ENCODE measurements at regions not wholly inside any gene's neighbourhood (a gene's known extent, or its start where the extent isn't known, plus 50 kb on each side); places are given as distances from the start of the nearest gene placed in this dataset.
"Not testable (repeated sequence)": the region's sequence is repeated elsewhere in the genome, so short reads cannot be mapped to it uniquely, and the experiment has no call there.

DNA sequence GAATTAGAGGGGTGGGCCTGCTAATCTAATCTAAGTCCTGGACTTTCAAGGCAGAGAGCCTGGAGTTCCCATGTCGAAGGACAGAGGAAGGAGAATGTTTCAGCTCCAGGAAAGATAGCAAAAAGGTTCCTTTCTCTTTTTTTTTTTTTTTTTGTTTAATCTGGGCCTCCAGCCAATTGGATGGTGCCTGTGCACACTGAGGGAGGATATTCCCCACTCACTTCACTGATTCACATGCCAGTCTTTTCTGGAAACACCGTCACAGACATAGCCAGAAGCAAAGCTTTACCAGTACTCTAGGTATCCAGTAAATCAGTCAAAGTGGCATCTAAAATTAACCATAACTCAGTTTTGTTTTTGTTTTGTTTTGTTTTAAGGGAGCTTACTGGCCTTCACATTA is 721.1 kb downstream of the TENT5A start:
- no peak for DNase-seq (ENCODE audit: low read depth in 2 of 3, low spot score in 1 of 3)

- DNase-seq (ENCODE audit: low read depth in 2 of 3, low spot score in 1 of 3): no peak
Measured at GRCh38 chr6:81026041-81026553, 726.4 kb downstream of the TENT5A start.

DNA sequence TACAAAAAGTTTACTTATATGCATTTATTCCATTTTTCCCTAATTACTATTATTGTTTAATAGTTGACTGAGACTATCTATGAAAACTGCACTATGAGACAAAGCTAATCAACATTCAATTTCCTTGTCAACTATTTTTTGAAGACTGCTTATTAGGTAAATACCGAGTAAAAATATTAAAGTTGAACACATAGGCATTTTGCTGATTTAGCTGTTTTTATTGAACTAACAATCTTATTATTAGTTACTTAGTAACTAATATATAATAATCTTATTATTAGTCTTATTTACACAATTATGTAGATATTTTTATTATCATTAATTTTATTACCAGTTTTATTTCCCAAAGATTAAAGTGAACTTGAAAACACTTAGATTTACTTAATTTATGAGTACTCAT is 728.8 kb downstream of the TENT5A start:
- no peak for DNase-seq (ENCODE audit: low read depth in 2 of 3, low spot score in 1 of 3)

DNA sequence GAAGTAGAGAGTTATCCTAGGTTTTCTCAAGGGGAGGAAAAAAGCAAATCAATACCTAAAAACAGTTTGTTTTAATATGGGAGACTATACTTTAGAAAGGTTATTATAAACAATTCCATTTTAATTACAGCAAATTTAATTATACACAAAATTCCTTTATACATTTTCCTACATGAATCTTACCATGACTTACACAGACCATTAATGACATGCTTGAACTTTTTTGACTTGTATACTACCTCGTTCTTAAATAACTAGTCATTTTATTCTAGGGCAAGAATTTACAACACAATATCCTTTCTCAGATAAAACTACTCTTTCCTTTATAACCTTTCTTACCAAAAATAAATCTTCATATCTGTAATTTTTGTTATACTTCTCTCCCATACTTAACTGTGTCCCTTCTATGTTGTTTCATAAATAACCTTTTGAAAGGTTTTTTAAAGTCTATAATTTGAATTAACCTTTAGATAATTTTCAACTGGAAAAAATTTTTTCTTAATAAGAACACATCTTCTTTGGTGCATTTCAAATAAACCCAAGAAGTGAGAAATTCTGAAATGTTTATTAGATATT is 729.4 kb downstream of the TENT5A start:
- DNase-seq (ENCODE audit: low read depth in 2 of 3, low spot score in 1 of 3): no peak

GRCh38 chr6:81017586-81017985 is 734.9 kb downstream of the TENT5A start:
- not testable (repeated sequence) for DNase-seq (ENCODE audit: low read depth in 2 of 3, low spot score in 1 of 3)

DNA sequence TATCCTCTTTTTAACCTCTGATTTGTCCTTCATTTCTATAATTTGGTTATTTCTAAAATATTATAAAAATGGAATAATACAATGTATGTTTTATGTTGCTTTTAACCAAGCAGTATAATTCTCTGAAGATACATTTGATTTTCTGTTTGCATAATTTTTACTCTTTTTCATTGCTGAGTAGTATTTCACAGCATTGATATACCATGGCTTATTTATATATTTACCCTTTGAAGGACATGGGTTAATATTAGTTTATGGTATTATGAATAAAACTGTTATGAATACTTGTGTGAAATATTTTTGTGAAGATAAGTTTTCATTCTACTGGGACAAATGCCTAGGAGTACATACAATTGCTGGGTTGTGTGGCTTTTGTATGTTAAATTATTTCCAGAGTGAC is 748.6 kb downstream of the TENT5A start:
- DNase-seq (ENCODE audit: low read depth in 2 of 3, low spot score in 1 of 3): no peak

DNA sequence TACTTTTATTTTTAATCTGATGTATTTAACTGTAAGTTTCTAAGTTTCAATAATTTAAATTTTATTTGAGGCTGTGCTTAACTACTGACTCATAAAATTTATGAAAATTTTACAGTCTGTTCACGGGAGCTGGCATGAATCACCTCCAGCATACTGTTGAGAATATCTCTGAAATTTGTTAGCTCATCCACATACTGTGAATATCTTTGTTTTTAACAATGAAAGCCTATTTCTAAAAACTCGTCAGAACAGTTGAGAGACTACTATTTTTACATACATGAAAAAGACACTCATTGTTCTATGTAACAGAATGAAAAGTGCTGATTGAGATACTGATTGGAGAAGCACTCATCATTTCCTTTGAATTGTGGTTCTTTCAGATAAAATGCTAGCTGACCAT is 749.3 kb downstream of the TENT5A start:
- DNase-seq (ENCODE audit: low read depth in 2 of 3, low spot score in 1 of 3): no peak

DNA sequence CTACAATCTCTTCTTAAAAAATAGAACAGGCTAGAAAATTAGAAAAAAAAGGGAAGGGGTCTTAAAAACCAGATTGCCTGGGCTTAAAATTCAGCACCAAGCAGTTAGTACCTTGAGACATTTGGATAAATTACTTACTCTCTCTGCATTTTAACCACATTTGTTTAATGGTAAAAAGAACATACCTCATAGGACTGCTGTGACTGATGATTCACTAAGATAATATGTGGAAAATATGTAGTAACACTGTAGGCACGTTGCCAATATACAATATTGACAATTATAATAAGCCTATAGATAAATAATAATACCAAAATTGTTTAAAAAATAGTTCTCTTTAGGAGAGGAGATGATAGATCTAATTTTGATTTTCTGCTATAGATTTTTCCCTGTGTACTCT is 750.4 kb downstream of the TENT5A start:
- no peak for DNase-seq (ENCODE audit: low read depth in 2 of 3, low spot score in 1 of 3)

GRCh38 chr6:80991316-80991715 is 761.2 kb downstream of the TENT5A start:
- no peak for DNase-seq (ENCODE audit: low read depth in 2 of 3, low spot score in 1 of 3)

- DNase-seq (ENCODE audit: low read depth in 2 of 3, low spot score in 1 of 3): no peak
Measured at GRCh38 chr6:80988892-80989291, 763.6 kb downstream of the TENT5A start.

DNA sequence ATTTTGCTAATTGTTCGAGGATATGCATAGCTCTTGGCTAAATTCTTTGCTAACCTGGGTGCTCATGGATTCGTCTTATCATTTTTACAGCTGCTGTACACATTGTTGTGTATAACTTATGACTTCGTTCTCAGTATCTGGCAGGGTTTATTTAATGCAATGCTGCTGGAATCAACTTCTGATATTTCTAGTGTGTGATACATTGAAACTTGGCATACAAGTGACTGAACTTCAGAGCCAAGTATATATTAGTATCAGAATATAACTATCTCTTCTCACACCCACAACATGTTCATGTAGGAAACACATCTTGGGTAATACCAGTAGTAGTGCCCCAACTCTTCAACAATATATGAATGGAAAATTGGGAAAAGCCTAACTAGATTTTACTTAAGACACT is 764.2 kb downstream of the TENT5A start:
- DNase-seq (ENCODE audit: low read depth in 2 of 3, low spot score in 1 of 3): no peak

GRCh38 chr6:80981226-80981625 is 771.3 kb downstream of the TENT5A start:
- not testable (repeated sequence) for DNase-seq (ENCODE audit: low read depth in 2 of 3, low spot score in 1 of 3)

DNA sequence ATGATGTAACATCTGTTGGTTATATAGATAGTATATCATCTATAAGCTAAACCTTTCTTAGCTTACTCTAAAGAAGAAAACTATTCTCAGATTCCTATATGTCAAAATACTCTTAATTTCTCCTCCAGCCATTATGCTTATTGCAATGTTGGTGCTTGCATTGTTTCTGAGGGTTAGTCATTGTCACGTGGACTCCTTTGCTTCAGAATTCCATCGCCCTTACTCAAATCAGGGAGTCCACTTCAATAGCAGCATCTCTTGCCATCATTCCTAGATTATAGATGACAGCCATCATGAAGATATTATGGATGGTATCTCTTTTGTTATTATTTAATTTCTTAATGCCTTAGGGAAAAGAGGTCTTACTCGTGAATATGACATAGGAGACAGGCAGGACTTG is 776.1 kb downstream of the TENT5A start:
- DNase-seq (ENCODE audit: low read depth in 2 of 3, low spot score in 1 of 3): no peak

DNA sequence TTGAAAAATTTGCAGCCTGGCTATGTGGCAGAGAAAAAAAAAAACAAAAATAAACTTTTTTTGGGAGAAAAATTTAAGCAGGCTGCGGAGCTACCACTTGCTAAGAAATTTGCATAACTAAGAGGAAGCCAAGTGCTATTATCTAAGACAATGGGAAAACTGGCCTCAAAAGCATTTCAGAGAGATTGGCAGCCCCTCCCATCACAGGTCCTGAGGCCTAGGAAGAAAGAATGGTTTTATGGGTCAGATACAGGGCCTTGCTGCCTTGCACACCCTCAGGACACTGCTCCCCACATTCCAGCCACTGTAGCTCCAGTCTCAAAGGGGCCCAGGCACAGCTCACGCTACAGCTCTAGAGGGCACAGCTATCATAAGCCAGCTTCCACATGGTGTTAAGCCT is 777.9 kb downstream of the TENT5A start:
- no peak for DNase-seq (ENCODE audit: low read depth in 2 of 3, low spot score in 1 of 3)

DNA sequence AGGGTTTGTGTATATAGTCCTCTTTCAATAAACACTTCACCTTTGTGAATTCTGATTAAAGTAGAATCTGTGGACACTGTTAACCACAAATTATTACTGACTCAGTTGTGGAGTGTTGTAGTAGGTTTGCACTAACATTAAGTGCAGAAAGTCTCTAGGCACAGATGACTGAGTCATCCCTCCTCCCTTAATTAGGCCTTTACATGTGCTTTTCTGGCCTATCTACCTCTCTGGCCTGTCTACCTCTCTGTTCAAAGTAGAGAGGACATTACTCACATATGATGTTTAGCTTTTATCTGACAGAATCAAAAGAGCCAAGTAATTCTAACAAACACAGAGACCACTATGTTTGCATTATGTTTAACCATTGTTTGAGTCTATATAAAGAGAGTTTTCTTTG is 783.0 kb downstream of the TENT5A start:
- DNase-seq (ENCODE audit: low read depth in 2 of 3, low spot score in 1 of 3): no peak

DNA sequence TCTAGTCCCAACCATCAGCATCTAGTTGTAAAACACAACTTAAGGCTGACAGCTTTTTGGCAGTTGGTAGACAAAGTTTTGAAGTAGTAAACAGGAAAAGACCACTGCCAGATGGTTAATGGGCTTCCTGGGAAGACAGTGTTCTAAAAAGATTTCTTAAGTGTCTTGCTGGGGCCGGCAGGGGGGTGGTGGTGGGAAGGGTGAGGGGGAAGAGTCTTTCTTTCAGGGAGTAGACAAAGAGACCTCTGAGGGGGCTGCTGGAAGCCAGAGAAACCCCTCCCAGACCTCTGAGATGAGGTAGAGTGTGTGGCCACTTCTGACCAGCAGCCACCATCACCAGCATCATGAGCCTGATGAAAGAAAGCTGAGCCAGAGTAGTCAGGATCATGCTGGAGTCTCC is 784.9 kb downstream of the TENT5A start:
- DNase-seq (ENCODE audit: low read depth in 2 of 3, low spot score in 1 of 3): no peak

DNA sequence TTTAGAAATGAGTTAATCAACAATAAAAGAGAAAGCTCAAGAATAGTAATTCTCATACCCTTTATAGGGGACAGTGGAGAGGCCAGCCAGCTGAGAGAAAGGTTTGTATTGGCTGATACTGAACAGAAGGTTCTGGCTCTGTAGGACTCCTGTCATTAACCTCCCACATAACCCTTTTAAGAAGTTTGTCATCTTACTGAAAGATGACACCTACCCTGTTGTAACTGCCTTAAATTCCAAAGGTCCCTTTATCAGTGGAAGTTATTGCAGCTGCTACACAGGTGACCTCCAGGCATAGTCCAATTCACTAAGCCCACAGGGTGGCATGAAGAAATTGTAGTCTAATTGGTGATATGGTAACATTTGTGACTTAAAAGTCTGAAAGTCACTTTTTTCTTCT is 790.1 kb downstream of the TENT5A start:
- DNase-seq (ENCODE audit: low read depth in 2 of 3, low spot score in 1 of 3): no peak

GRCh38 chr6:80961166-80961565 is 791.3 kb downstream of the TENT5A start:
- no peak for DNase-seq (ENCODE audit: low read depth in 2 of 3, low spot score in 1 of 3)

DNA sequence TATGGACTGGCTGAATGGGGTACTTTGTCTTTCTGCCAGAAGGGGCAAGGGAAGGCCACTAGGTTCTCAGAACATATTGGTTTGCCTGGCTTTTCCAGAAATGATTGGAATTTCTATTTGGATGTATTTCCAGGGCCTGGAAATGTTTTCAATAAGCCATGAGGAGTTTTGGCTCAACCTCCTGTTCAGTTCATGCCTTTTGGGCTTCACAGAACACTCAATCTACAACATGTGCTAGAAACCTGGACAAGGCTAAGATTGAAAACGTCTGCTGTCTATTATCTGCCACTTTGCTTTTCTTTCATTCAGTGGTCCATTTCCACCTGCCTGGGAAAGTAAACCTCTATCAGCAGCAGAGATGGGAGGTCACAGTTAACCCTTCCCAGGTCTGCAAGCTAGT is 793.4 kb downstream of the TENT5A start:
- no peak for DNase-seq (ENCODE audit: low read depth in 2 of 3, low spot score in 1 of 3)

GRCh38 chr6:80956898-80957297 is 795.6 kb downstream of the TENT5A start:
- DNase-seq (ENCODE audit: low read depth in 2 of 3, low spot score in 1 of 3): no peak

- DNase-seq (ENCODE audit: low read depth in 2 of 3, low spot score in 1 of 3): not testable (repeated sequence)
Measured at GRCh38 chr6:80952479-80952878, 800.0 kb downstream of the TENT5A start.

- DNase-seq (ENCODE audit: low read depth in 2 of 3, low spot score in 1 of 3): no peak
Measured at GRCh38 chr6:80946402-80946801, 806.1 kb downstream of the TENT5A start.

DNA sequence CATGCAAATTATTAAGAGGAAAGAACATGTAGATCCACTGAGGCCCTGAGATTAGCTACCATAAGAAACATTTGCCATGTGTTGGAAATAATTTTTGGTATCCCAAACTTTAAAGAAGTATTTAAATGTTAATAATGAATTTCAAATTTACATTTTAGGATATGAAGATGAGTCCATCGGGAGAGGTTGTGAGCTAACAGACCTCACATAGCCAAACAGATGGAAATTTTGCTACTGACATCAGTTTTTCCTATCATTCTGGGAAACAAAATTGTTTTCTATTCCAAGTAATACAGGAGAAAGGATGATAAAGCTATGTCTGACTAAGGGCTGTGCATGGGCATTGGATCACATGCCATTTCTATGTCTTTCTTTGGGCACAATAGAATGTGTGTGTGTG is 809.6 kb downstream of the TENT5A start:
- DNase-seq (ENCODE audit: low read depth in 2 of 3, low spot score in 1 of 3): no peak

GRCh38 chr6:80940976-80941375 is 811.5 kb downstream of the TENT5A start:
- no peak for DNase-seq (ENCODE audit: low read depth in 2 of 3, low spot score in 1 of 3)
